Natural killer cell treated with Interleukin-12 subunit alpha and Interleukin-12 subunit beta and Interleukin-15 and Interleukin-18, amount 100 ng/mL, for 72 hours (primary cell): ENCODE measurements at regions not wholly inside any gene's neighbourhood (a gene's known extent, or its start where the extent isn't known, plus 50 kb on each side); places are given as distances from the start of the nearest gene placed in this dataset.
"Not testable (repeated sequence)": the region's sequence is repeated elsewhere in the genome, so short reads cannot be mapped to it uniquely, and the experiment has no call there.

Experiments
- ATAC-seq, 2 donors: fragments of 150-1000 bp; cut with Tn5 transposase in 1 of 2; sonication (Bioruptor Pico), chemical (Tn5 transposase) in 1 of 2; 2 replicates each; pipeline ENCODE4 v1.10.0; 2021
- DNase-seq: peaks from one replicate; pipeline ENCODE4 v3.0.0; 2022; ENCODE audit warnings: low spot score
- H3K27ac Mint-ChIP-seq, 2 donors: 1 replicate in 1 of 2; 2 replicates in 1 of 2; pipeline ENCODE4 v1.8.0; 2022; ENCODE audit warnings: mixed read lengths in 2 of 2, mild to moderate bottlenecking in 1 of 2, moderate library complexity in 1 of 2
- H3K27me3 Mint-ChIP-seq, 2 donors: 1 replicate in 1 of 2; 2 replicates in 1 of 2; pipeline ENCODE4 v1.8.0; 2022; ENCODE audit warnings: mixed read lengths in 2 of 2
- H3K36me3 Mint-ChIP-seq: one replicate; pipeline ENCODE4 v1.8.0; 2022; ENCODE audit warnings: mixed read lengths
- H3K4me1 Mint-ChIP-seq, 2 donors: 1 replicate in 1 of 2; 2 replicates in 1 of 2; pipeline ENCODE4 v1.8.0; 2022; ENCODE audit warnings: low read depth in 2 of 2, mixed read lengths in 2 of 2, mild to moderate bottlenecking in 1 of 2
- H3K4me3 Mint-ChIP-seq: one replicate; pipeline ENCODE4 v1.8.0; 2022; ENCODE audit warnings: mixed read lengths
- H3K9me3 Mint-ChIP-seq: 2 replicates; pipeline ENCODE4 v1.8.0; 2022; ENCODE audit warnings: mixed read lengths

DNA sequence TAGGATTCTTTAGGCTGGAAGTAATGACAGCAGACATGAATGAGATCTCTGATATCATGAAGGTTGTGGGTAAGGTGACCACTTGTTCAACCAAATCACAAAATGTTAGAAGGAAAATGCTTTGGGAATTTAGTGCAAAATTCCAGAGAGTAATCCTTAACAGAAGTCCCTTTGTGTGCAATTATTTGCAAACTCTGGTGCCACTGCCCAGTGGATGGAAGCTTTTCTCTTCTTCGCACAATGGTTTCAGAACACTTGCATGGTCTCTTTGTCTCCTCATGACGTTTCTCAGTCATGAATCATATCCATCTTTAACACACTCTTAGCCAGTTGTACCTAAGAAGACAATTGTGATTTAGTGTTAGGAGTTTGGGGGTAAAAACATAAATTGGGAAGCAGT, 570.4 kb upstream of the ANKRD30A start:
- ATAC-seq, result no peak
- H3K27me3 Mint-ChIP-seq, result no peaks in the 10 kb centered on the region
- DNase-seq, result no peak
- no peaks in the 10 kb centered on the region for H3K36me3 Mint-ChIP-seq
- H3K4me1 Mint-ChIP-seq, result no peaks in the 10 kb centered on the region
- H3K27ac Mint-ChIP-seq, result no peak overlapping the region
- no peaks in the 10 kb centered on the region for H3K9me3 Mint-ChIP-seq
- no peak overlapping the region for H3K4me3 Mint-ChIP-seq

DNA sequence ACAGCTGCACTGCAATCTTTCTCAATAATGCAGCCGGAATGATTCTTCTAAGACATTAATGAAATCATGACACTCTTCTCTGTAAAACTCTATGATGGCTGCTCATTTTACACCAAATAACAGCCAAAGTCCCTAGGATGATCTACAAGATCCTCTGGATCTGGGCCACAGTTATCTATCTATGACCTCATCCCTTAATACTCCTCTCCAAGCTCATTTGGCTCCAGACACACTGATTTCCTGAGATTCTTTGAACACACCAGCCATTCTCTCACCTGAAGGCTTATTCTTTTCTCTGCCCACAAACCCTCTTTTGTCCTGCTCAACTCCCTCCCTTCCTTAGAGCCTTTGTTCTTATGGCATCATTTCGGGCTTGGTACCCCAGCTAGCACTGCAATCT, 577.4 kb upstream of the ANKRD30A start:
- H3K27ac Mint-ChIP-seq, result no peak overlapping the region
- H3K4me1 Mint-ChIP-seq, result no peaks in the 10 kb centered on the region
- DNase-seq (no peak), ATAC-seq (no peak)
- H3K4me3 Mint-ChIP-seq, result no peak overlapping the region
- no peaks in the 10 kb centered on the region for H3K27me3 Mint-ChIP-seq
- H3K9me3 Mint-ChIP-seq, result peaks cover 4% of the 10 kb centered on the region
- H3K36me3 Mint-ChIP-seq, result peaks cover 9% of the 10 kb centered on the region

DNA sequence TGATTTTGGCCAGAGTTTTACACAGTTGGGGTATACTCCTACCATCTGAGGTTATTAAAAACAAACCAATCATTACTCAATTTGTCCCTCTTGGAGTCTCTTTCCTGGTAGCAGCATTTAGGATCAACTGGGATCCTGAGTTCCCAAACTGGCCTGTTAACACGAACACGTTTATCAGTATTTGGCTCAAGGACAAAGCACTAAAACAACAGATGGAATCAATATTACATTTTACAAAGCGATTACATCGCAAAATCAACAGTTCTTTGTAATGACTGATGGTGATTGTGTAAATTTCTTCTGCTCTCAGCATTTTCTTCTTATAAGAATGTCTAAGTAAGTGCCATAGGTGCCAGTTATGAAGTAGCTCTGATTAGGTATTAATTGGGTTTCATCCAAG, 582.9 kb upstream of the ANKRD30A start:
- H3K36me3 Mint-ChIP-seq, result peaks cover under 1% of the 10 kb centered on the region
- no peaks in the 10 kb centered on the region for H3K9me3 Mint-ChIP-seq
- H3K4me3 Mint-ChIP-seq, result no peak overlapping the region
- no peak overlapping the region for H3K27ac Mint-ChIP-seq
- H3K27me3 Mint-ChIP-seq, result no peaks in the 10 kb centered on the region
- DNase-seq (no peak), ATAC-seq (no peak)
- H3K4me1 Mint-ChIP-seq, result peaks cover 0 to 7% of the 10 kb centered on the region in 2 donors

DNA sequence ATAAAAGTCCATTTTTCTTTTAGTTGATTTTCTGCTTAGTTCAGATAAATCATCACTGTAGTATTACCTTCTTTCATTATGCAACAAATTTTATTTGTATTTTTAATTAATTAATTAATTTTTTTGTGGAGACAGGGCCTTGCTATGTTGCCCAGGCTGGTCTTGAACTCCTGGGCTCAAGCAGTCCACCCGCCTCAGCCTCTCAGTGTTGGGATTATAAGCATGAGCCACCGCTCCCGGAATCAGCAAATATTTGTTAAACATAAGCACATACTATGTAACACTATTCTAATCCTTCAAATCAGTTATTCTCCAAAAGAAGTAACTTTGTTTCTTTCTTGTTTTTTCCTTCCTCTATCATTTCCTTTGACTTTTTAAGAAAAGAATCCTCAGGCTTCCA, 584.8 kb upstream of the ANKRD30A start:
- Mint-ChIP-seq H3K4me1 (peaks cover 0 to 7% of the 10 kb centered on the region in 2 donors), H3K27me3 (no peaks in the 10 kb centered on the region), H3K27ac (no peak overlapping the region), H3K9me3 (no peaks in the 10 kb centered on the region), H3K36me3 (no peaks in the 10 kb centered on the region), H3K4me3 (no peak overlapping the region)
- ATAC-seq, result no peak
- DNase-seq, result no peak

DNA sequence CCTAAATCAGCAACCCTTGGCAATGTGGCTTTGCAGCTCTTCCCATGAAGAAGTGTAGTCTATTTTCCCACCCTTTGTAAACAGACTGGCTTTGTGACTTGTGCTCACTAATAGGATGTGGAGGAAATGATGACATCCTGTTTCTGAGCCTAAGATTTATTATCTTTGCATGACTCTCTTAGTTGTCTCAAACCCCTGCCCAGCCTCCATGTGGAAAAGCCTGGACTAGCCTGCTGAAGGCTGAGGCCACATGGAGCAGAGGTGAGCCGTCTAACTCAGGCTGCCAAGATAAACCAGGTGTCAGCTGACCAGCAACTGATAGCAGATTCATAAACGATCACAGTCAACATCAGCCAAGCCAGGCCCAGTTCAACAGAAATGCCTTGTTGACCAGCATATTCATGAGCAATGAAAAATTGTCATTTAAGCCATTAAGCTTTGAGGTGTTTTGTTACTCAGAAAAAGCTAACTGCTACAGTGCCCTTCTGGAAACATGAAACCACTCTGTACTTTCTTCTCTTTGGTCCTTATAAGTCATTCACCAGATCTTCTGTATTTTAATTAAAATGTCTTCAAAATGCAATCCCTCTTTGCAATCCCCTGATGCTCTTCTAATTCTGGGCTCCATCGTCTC, 586.3 kb upstream of the ANKRD30A start:
- DNase-seq (no peak), ATAC-seq (no peak)
- Mint-ChIP-seq H3K27ac (no peak overlapping the region), H3K36me3 (no peaks in the 10 kb centered on the region), H3K27me3 (no peaks in the 10 kb centered on the region), H3K9me3 (no peaks in the 10 kb centered on the region), H3K4me3 (no peak overlapping the region), H3K4me1 (peaks cover 0 to 19% of the 10 kb centered on the region in 2 donors)

DNA sequence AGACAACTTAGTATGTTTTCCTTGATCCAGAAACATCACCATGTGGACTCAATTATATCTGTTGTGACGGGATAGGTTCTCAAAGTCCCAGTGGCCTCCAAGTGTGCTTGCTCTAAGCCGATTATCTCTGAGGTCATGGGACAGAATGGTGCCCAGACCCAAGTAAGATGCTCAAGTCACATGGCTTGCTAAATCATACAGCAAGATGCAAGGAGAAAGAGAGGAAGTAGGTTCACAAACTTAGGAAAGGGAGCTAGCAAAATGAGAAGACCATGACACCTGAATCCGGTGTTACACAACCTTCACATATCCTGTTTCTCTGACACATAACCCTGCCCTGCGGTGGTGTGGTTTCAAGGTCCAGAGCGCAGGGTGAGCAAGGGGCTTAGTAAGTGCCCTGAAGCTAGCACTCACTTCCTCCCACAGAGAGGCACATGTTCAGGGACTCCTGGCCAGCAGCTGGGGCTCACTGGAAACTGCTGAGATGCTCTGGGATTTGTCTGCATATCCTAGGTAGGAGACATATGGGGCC, 590.9 kb upstream of the ANKRD30A start:
- H3K27me3 Mint-ChIP-seq, result no peaks in the 10 kb centered on the region
- DNase-seq, result peak; percentile 77
- H3K4me1 Mint-ChIP-seq, result peaks cover 0 to 23% of the 10 kb centered on the region in 2 donors
- H3K27ac Mint-ChIP-seq, result no peak overlapping the region
- no peaks in the 10 kb centered on the region for H3K9me3 Mint-ChIP-seq
- peak; percentile 91 to 98 for ATAC-seq
- no peaks in the 10 kb centered on the region for H3K36me3 Mint-ChIP-seq
- no peak overlapping the region for H3K4me3 Mint-ChIP-seq

DNA sequence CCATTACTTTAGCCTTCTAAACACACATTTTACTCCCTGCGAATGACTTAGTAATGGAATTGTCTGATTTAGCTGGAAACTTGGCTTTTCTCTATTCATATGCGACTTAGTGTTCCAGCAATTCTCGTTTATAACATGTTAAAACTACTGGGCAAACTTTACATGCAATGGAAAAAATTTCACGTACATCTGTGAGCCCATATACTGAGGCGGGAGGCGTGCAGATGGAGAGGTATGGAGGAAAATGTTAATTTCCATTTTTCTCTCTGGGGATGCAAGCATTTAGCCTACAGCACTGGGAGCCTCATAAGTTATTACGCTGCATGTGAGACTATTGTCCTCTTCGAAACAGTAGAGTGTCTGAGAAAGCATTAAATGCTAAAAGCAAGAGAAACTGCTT, 591.5 kb upstream of the ANKRD30A start:
- Mint-ChIP-seq H3K36me3 (no peaks in the 10 kb centered on the region), H3K4me1 (peaks cover 0 to 22% of the 10 kb centered on the region in 2 donors), H3K4me3 (no peak overlapping the region), H3K27me3 (no peaks in the 10 kb centered on the region), H3K27ac (no peak overlapping the region), H3K9me3 (no peaks in the 10 kb centered on the region)
- no peak for ATAC-seq
- DNase-seq, result no peak

DNA sequence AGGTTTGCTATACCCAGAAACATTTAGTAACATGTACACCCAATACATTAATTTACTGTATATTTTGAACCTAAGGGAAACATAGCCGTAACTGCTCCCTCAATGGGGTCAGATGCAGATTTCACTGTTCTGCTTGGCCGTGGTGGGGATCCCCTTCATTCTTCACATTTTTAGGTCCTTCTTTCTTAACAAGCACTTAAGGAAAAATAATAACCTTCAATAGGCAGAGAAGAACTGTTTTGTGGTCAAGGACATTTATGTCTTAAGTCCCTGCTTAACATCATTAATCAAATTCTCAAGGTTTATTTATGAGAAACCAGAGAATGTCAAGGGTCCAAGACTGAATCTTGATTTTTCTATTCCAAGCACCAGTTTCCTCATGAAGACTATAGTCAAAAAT, 592.1 kb upstream of the ANKRD30A start:
- Mint-ChIP-seq H3K27me3 (no peaks in the 10 kb centered on the region), H3K9me3 (no peaks in the 10 kb centered on the region), H3K4me1 (peaks cover 0 to 18% of the 10 kb centered on the region in 2 donors), H3K27ac (no peak overlapping the region), H3K4me3 (no peak overlapping the region), H3K36me3 (no peaks in the 10 kb centered on the region)
- DNase-seq, result no peak
- no peak for ATAC-seq

DNA sequence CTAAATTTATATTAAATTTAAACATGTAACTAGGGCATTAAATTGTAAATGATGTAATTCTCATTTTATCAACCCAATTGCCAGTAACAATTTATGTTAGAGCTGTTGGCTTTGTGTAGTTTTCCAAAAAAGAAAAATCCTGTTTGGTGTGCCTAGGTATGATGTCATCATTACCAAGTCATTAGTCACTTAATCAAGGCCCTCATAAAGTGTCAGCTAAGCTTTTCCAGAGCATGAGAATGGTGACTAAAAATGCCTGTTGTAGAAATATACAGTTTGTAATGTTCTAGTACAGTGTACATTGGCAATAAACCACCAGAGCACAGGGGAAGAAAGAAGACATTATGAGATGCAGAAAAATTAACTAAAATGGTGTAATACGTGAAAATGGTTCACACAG, 593.8 kb upstream of the ANKRD30A start:
- Mint-ChIP-seq H3K36me3 (no peaks in the 10 kb centered on the region), H3K9me3 (no peaks in the 10 kb centered on the region), H3K4me1 (peaks cover 0 to 15% of the 10 kb centered on the region in 2 donors), H3K27ac (no peak overlapping the region), H3K27me3 (no peaks in the 10 kb centered on the region), H3K4me3 (no peak overlapping the region)
- ATAC-seq (no peak), DNase-seq (no peak)

DNA sequence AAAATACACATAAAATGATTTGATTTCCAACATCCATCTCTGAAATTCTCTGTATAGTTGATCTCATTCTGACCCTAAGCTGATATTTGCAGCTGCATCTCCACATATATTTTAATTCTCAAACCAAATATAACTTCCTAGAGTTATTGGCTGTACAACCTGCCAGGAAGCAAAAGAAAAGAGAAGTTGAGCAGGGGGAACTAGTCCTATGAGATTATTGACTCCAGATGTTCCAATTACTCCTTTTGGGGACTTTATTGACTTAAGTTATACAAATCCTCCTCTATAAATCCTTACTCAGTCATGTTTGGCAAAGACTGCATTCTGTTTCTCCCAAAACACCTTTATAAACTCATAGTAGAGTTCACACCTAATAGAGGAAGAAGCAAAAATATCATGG, 599.4 kb upstream of the ANKRD30A start:
- ATAC-seq (no peak), DNase-seq (no peak)
- Mint-ChIP-seq H3K27me3 (no peaks in the 10 kb centered on the region), H3K27ac (no peak overlapping the region), H3K36me3 (no peaks in the 10 kb centered on the region), H3K4me3 (no peak overlapping the region), H3K9me3 (no peaks in the 10 kb centered on the region), H3K4me1 (no peaks in the 10 kb centered on the region)

DNA sequence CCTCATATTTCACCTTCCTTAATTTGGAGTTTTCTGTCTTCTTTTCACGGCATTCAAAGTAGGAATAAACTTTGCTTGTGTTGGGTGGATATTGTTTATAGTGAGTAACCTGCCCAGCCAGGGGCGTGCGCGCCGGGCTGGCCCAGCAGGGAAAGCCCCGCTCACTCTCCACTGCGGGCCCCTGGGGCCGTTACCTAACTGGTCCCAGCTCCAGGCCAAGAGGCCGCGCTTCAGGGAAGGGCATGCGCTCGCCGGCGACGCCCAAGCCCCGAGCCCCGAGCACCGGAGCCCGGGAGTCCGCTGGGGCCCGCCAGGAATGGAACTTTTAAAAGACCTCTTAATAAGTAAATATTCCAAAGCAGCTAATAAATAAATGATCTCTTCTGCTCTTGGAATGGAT, 601.3 kb upstream of the ANKRD30A start:
- not testable (repeated sequence) for H3K4me1 Mint-ChIP-seq, H3K9me3 Mint-ChIP-seq, DNase-seq, H3K27ac Mint-ChIP-seq, H3K27me3 Mint-ChIP-seq, H3K36me3 Mint-ChIP-seq, H3K4me3 Mint-ChIP-seq
- ATAC-seq, result peak in 1 of 2 donors; percentile 59

DNA sequence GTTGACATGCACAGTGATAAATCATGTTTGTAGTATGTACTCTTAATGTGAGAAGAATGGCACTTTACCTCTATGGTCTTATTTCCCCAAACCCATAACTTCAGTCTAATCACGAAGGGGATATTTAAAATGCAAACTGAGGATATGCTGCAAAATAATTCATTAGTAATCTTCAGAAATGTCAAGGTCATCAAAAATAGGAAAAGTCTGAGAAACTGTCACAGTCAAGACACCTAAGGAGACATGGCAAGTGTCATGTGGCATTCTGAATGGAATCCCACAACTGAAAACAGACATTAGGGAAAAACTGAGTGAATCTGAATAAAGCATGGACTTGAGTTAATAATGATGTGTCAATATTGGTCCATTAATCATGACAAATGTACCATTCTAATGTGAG, 605.5 kb upstream of the ANKRD30A start:
- peaks cover 8% of the 10 kb centered on the region for H3K9me3 Mint-ChIP-seq
- DNase-seq, result no peak
- no peak overlapping the region for H3K27ac Mint-ChIP-seq
- no peaks in the 10 kb centered on the region for H3K4me1 Mint-ChIP-seq
- no peaks in the 10 kb centered on the region for H3K36me3 Mint-ChIP-seq
- no peaks in the 10 kb centered on the region for H3K27me3 Mint-ChIP-seq
- ATAC-seq, result no peak
- H3K4me3 Mint-ChIP-seq, result no peak overlapping the region

DNA sequence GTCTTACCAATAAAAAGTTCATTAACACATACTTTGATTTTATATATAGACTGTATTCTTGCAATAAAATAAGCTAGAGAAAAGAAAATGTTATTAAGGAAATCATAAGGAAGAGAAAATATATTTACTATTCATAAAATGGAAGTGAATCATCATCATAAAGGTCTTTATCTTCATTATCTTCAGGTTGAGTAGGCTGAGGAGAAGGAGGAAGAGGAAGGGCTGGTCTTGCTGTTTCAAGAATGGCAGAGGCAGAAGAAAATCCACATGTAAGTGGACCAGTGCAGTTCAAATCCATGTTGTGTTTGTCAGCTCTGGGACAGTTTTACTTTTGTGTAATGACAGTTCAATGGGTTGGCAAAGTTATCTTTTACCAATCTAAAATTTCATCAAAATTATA, 609.1 kb upstream of the ANKRD30A start:
- peaks cover 8% of the 10 kb centered on the region for H3K9me3 Mint-ChIP-seq
- no peak overlapping the region for H3K4me3 Mint-ChIP-seq
- H3K27ac Mint-ChIP-seq, result no peak overlapping the region
- no peak for DNase-seq
- no peaks in the 10 kb centered on the region for H3K36me3 Mint-ChIP-seq
- no peaks in the 10 kb centered on the region for H3K27me3 Mint-ChIP-seq
- ATAC-seq, result no peak
- H3K4me1 Mint-ChIP-seq, result peaks cover 4% of the 10 kb centered on the region in 2 donors

DNA sequence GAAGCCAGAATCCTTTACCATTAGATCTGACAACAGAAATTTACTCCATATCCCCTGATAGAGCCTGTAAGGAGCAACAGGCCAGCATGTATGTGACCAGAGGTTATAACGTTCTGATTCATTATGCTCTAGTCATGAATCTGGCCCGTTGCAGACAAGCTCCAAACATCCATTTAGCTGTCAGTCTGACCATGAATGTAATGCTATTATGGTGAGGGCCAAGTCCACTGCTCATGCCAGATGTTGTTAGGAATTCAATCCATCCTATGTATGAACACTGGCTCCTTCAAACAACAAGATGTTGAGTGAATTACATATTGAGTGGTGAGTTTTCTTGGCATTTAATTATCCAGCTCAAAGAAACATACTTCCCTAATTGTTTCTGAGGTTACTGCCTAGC, 610.1 kb upstream of the ANKRD30A start:
- Mint-ChIP-seq H3K36me3 (no peaks in the 10 kb centered on the region), H3K27me3 (no peaks in the 10 kb centered on the region), H3K9me3 (peaks cover 8% of the 10 kb centered on the region), H3K4me1 (peaks cover 4% of the 10 kb centered on the region in 2 donors), H3K27ac (no peak overlapping the region), H3K4me3 (no peak overlapping the region)
- ATAC-seq (no peak), DNase-seq (no peak)

DNA sequence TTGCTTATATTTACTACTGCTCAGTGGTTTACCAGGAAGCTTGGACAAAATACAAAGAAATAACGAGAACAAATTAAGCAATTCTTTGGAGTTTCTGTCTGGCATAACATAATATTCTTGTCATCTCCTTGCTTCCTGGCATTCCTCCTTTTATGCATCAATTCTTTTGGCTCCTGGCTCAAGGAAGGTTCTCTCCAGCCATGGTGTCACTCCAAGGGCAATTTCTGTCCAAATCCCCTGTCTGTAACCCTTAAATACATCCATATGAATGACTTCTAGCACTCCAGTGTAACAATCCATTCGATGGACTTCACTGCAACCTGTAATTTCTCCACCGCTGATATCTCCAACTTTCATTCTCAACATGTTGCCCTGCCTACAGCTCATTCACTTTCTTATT, 617.7 kb upstream of the ANKRD30A start:
- no peaks in the 10 kb centered on the region for H3K36me3 Mint-ChIP-seq
- ATAC-seq, result no peak
- no peaks in the 10 kb centered on the region for H3K27me3 Mint-ChIP-seq
- peaks cover 4% of the 10 kb centered on the region for H3K9me3 Mint-ChIP-seq
- no peak overlapping the region for H3K27ac Mint-ChIP-seq
- no peak overlapping the region for H3K4me3 Mint-ChIP-seq
- H3K4me1 Mint-ChIP-seq, result no peaks in the 10 kb centered on the region
- DNase-seq, result no peak
